ENCODE measurements at regions not wholly inside any gene's neighbourhood (a gene's known extent, or its start where the extent isn't known, plus 50 kb on each side); places are given as distances from the start of the nearest gene placed in this dataset.

DNA sequence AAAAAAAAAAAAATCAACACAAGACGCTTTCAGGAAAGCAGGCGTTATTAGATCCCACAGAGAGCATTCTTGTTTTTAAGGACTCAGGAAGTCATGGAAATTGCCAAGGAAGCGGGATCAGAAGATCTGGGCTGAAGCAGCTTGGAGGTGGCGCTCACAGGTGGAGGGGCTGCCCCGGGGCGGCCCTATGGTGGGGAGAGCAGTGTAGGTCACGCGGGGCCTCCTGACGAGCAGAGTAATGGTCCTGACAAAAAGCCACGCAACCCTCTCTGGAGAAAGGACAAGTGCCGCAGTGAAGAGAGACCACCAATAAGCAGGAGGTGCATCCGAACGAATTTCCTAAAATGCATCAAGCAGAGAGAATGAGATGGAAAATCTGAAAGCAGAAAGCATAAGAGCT lies 407.0 kb downstream of the BRD1 start:
- no peak overlapping the region for H3K9ac ChIP-seq (ENCODE audit: insufficient read depth, low read depth, low read length)
- ChIA-PET CTCF (ENCODE audit: low intra/inter-chr PET ratio, low total read pairs) (no interaction called here), POLR2A (interaction anchor here (0.6 kb wide), 1 partner anchor 52 kb away, joined by 3 read pairs; no protein-coding TSS in a partner anchor)
- no peak overlapping the region for H3K27ac ChIP-seq (ENCODE audit: extremely low read length, insufficient read depth, low read length)
- BruUV-seq (replicated peaks) = no TSS peak
- ATAC-seq (no peak), FAIRE-seq (no peak), DNase-seq (ENCODE audit: low spot score) (no peak)
- no peak overlapping the region for H3K4me2 ChIP-seq (ENCODE audit: low read depth, low read length)
- no peak for TF ChIP-seq SP1 (IDR thresholded peaks at IDR 0.05)
- TF ChIP-seq SP1 (CRISPR knock-in tag; IDR thresholded peaks at IDR 0.05) = no peak
- TF ChIP-seq, protein P1, sequence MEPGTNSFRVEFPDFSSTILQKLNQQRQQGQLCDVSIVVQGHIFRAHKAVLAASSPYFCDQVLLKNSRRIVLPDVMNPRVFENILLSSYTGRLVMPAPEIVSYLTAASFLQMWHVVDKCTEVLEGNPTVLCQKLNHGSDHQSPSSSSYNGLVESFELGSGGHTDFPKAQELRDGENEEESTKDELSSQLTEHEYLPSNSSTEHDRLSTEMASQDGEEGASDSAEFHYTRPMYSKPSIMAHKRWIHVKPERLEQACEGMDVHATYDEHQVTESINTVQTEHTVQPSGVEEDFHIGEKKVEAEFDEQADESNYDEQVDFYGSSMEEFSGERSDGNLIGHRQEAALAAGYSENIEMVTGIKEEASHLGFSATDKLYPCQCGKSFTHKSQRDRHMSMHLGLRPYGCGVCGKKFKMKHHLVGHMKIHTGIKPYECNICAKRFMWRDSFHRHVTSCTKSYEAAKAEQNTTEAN (CRISPR knock-in tag; conservative IDR thresholded peaks at IDR 0.05) = no peak
- TF ChIP-seq, protein P2, sequence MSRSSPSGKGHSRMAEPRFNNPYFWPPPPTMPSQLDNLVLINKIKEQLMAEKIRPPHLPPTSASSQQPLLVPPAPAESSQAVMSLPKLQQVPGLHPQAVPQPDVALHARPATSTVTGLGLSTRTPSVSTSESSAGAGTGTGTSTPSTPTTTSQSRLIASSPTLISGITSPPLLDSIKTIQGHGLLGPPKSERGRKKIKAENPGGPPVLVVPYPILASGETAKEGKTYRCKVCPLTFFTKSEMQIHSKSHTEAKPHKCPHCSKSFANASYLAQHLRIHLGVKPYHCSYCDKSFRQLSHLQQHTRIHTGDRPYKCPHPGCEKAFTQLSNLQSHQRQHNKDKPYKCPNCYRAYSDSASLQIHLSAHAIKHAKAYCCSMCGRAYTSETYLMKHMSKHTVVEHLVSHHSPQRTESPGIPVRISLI (CRISPR knock-in tag; IDR thresholded peaks at IDR 0.05; ENCODE audit: borderline replicate concordance) = no peak
- TF ChIP-seq, protein P3, sequence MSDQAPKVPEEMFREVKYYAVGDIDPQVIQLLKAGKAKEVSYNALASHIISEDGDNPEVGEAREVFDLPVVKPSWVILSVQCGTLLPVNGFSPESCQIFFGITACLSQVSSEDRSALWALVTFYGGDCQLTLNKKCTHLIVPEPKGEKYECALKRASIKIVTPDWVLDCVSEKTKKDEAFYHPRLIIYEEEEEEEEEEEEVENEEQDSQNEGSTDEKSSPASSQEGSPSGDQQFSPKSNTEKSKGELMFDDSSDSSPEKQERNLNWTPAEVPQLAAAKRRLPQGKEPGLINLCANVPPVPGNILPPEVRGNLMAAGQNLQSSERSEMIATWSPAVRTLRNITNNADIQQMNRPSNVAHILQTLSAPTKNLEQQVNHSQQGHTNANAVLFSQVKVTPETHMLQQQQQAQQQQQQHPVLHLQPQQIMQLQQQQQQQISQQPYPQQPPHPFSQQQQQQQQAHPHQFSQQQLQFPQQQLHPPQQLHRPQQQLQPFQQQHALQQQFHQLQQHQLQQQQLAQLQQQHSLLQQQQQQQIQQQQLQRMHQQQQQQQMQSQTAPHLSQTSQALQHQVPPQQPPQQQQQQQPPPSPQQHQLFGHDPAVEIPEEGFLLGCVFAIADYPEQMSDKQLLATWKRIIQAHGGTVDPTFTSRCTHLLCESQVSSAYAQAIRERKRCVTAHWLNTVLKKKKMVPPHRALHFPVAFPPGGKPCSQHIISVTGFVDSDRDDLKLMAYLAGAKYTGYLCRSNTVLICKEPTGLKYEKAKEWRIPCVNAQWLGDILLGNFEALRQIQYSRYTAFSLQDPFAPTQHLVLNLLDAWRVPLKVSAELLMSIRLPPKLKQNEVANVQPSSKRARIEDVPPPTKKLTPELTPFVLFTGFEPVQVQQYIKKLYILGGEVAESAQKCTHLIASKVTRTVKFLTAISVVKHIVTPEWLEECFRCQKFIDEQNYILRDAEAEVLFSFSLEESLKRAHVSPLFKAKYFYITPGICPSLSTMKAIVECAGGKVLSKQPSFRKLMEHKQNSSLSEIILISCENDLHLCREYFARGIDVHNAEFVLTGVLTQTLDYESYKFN (CRISPR knock-in tag; conservative IDR thresholded peaks at IDR 0.05) = no peak
- TF ChIP-seq, protein P4, sequence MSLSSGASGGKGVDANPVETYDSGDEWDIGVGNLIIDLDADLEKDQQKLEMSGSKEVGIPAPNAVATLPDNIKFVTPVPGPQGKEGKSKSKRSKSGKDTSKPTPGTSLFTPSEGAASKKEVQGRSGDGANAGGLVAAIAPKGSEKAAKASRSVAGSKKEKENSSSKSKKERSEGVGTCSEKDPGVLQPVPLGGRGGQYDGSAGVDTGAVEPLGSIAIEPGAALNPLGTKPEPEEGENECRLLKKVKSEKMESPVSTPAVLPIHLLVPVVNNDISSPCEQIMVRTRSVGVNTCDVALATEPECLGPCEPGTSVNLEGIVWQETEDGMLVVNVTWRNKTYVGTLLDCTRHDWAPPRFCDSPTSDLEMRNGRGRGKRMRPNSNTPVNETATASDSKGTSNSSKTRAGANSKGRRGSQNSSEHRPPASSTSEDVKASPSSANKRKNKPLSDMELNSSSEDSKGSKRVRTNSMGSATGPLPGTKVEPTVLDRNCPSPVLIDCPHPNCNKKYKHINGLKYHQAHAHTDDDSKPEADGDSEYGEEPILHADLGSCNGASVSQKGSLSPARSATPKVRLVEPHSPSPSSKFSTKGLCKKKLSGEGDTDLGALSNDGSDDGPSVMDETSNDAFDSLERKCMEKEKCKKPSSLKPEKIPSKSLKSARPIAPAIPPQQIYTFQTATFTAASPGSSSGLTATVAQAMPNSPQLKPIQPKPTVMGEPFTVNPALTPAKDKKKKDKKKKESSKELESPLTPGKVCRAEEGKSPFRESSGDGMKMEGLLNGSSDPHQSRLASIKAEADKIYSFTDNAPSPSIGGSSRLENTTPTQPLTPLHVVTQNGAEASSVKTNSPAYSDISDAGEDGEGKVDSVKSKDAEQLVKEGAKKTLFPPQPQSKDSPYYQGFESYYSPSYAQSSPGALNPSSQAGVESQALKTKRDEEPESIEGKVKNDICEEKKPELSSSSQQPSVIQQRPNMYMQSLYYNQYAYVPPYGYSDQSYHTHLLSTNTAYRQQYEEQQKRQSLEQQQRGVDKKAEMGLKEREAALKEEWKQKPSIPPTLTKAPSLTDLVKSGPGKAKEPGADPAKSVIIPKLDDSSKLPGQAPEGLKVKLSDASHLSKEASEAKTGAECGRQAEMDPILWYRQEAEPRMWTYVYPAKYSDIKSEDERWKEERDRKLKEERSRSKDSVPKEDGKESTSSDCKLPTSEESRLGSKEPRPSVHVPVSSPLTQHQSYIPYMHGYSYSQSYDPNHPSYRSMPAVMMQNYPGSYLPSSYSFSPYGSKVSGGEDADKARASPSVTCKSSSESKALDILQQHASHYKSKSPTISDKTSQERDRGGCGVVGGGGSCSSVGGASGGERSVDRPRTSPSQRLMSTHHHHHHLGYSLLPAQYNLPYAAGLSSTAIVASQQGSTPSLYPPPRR (CRISPR knock-in tag; IDR thresholded peaks at IDR 0.05; ENCODE audit: borderline replicate concordance) = no peak
- no peak for TF ChIP-seq ZNF577 (CRISPR knock-in tag; IDR thresholded peaks at IDR 0.05; ENCODE audit: borderline replicate concordance, low read depth)
- TF ChIP-seq HNRNPLL (IDR thresholded peaks at IDR 0.05; ENCODE audit: low read depth, low read length, poor library complexity, severe bottlenecking) = no peak
- no peak for TF ChIP-seq NFYB (CRISPR knock-in tag; IDR thresholded peaks at IDR 0.05)
- no peak for TF ChIP-seq ZSCAN30 (CRISPR knock-in tag; IDR thresholded peaks at IDR 0.05)
- no peak for TF ChIP-seq ZNF383 (CRISPR knock-in tag; IDR thresholded peaks at IDR 0.05; ENCODE audit: borderline replicate concordance)
- TF ChIP-seq NFIC (IDR thresholded peaks at IDR 0.05; ENCODE audit: low read length) = no peak
- H3K9me3 ChIP-seq (ENCODE audit: low read length) = no peaks in the 10 kb centered on the region
- no peaks in the 10 kb centered on the region for H3K79me2 ChIP-seq (ENCODE audit: insufficient read depth, low read length)
- WGBS (ENCODE audit: low lambda C conversion rate) = 42% methylated on average over 13 of the region's 13 CpGs
- no peaks in the 10 kb centered on the region for H3K36me3 ChIP-seq (replicated peaks in 1 of 2; ENCODE audit: control insufficient read depth in 1 of 2, insufficient read depth in 2 of 2, low read length in 2 of 2)
- H3K4me3 ChIP-seq (replicated peaks in 1 of 3; ENCODE audit: insufficient read depth in 1 of 3, low read depth in 2 of 3, low read length in 3 of 3) = no peak overlapping the region
- no peaks in the 10 kb centered on the region for H3K4me1 ChIP-seq (ENCODE audit: insufficient read depth, low read length)
- in situ Hi-C loops (cut with HindIII; ENCODE audit: extremely low pct_ligation_motif_present, low pct_unique_long_range_greater_than_20kb) (no loop called here), intact Hi-C loops (cut with micrococcal nuclease; ENCODE audit: unreplicated experiment) (loop anchor here (10.0 kb wide), 1 partner anchor 874 kb away; no protein-coding TSS in a partner anchor)
- H4K20me1 ChIP-seq (ENCODE audit: insufficient read depth, low read length) = no peaks in the 10 kb centered on the region
- no peak overlapping the region for H2AFZ ChIP-seq (ENCODE audit: low read length)
- H3K27me3 ChIP-seq (ENCODE audit: control insufficient read depth in 1 of 2, insufficient read depth in 2 of 2, low read length in 2 of 2) = peaks cover 5 to 47% of the 10 kb centered on the region in 2 experiments; a peak in 4 of 5 replicates

Measured in HepG2 (cell line).